ENCODE measurements at regions not wholly inside any gene's neighbourhood (a gene's known extent, or its start where the extent isn't known, plus 50 kb on each side); places are given as distances from the start of the nearest gene placed in this dataset.

- Histone ChIP-seq H3K14ac (ENCODE audit: low read length in 2 of 2) (no peak overlapping the region), H3K4ac (ENCODE audit: low read depth in 1 of 2, low read length in 2 of 2) (no peak overlapping the region), H2BK15ac (ENCODE audit: low read depth, poor library complexity, severe bottlenecking) (no peak overlapping the region), H4K91ac (ENCODE audit: low read length) (no peak overlapping the region), H3K27ac (ENCODE audit: low read length, poor library complexity, severe bottlenecking) (no peak overlapping the region), H3K4me2 (ENCODE audit: low read length, poor library complexity, severe bottlenecking) (no peak overlapping the region), H3K36me3 (ENCODE audit: control insufficient read depth in 1 of 2, insufficient read depth in 2 of 2, low read depth in 1 of 2, low read length in 2 of 2) (no peaks in the 10 kb centered on the region), H3K9ac (ENCODE audit: low read length) (no peak overlapping the region), H3K4me3 (ENCODE audit: insufficient read depth in 1 of 2, low read depth in 1 of 2, low read length in 2 of 2) (no peak overlapping the region), H2BK5ac (ENCODE audit: low read depth, low read length, poor library complexity, severe bottlenecking) (no peak overlapping the region), H3K23ac (ENCODE audit: low read length in 2 of 2) (no peak overlapping the region), H3K9me3 (ENCODE audit: control insufficient read depth, low read length) (peaks cover 21% of the 10 kb centered on the region), H2BK120ac (ENCODE audit: low read depth, low read length) (no peak overlapping the region), H3K79me1 (replicated peaks; ENCODE audit: low read length, poor library complexity, severe bottlenecking) (no peaks in the 10 kb centered on the region), H3K4me1 (ENCODE audit: control insufficient read depth, insufficient read depth, low read depth, low read length) (no peaks in the 10 kb centered on the region), H3K27me3 (ENCODE audit: control insufficient read depth in 1 of 2, insufficient read depth in 1 of 2, low read length in 2 of 2) (no peaks in the 10 kb centered on the region), H2AFZ (ENCODE audit: low read depth, low read length) (no peak overlapping the region), H4K8ac (ENCODE audit: low read length) (no peak overlapping the region), H2AK5ac (ENCODE audit: low read length, severe bottlenecking) (no peak overlapping the region), H3K18ac (ENCODE audit: low read depth in 1 of 2, low read length in 2 of 2) (no peak overlapping the region), H2BK12ac (ENCODE audit: low read length in 2 of 2) (no peak overlapping the region)
- DNase-seq = no peak
Measured at GRCh38 chr3:96072226-96072625, 742.2 kb upstream of the EPHA6 start.

- Histone ChIP-seq H3K27ac (ENCODE audit: low read length, poor library complexity, severe bottlenecking) (no peak overlapping the region), H2BK120ac (ENCODE audit: low read depth, low read length) (no peak overlapping the region), H4K8ac (ENCODE audit: low read length) (no peak overlapping the region), H3K9ac (ENCODE audit: low read length) (no peak overlapping the region), H2BK5ac (ENCODE audit: low read depth, low read length, poor library complexity, severe bottlenecking) (no peak overlapping the region), H3K4me1 (ENCODE audit: control insufficient read depth, insufficient read depth, low read depth, low read length) (no peaks in the 10 kb centered on the region), H2BK12ac (ENCODE audit: low read length in 2 of 2) (no peak overlapping the region), H2AK5ac (ENCODE audit: low read length, severe bottlenecking) (no peak overlapping the region), H3K4me2 (ENCODE audit: low read length, poor library complexity, severe bottlenecking) (no peak overlapping the region), H3K4me3 (ENCODE audit: insufficient read depth in 1 of 2, low read depth in 1 of 2, low read length in 2 of 2) (no peak overlapping the region), H2BK15ac (ENCODE audit: low read depth, poor library complexity, severe bottlenecking) (no peak overlapping the region), H4K91ac (ENCODE audit: low read length) (no peak overlapping the region), H3K79me1 (replicated peaks; ENCODE audit: low read length, poor library complexity, severe bottlenecking) (no peaks in the 10 kb centered on the region), H2AFZ (ENCODE audit: low read depth, low read length) (no peak overlapping the region), H3K9me3 (ENCODE audit: control insufficient read depth, low read length) (peaks cover 6% of the 10 kb centered on the region), H3K27me3 (ENCODE audit: control insufficient read depth in 1 of 2, insufficient read depth in 1 of 2, low read length in 2 of 2) (no peaks in the 10 kb centered on the region), H3K18ac (ENCODE audit: low read depth in 1 of 2, low read length in 2 of 2) (no peak overlapping the region), H3K4ac (ENCODE audit: low read depth in 1 of 2, low read length in 2 of 2) (no peak overlapping the region), H3K36me3 (ENCODE audit: control insufficient read depth in 1 of 2, insufficient read depth in 2 of 2, low read depth in 1 of 2, low read length in 2 of 2) (no peaks in the 10 kb centered on the region), H3K23ac (ENCODE audit: low read length in 2 of 2) (no peak overlapping the region), H3K14ac (ENCODE audit: low read length in 2 of 2) (no peak overlapping the region)
- no peak for DNase-seq
- WGBS = no CpG with 5 or more reads among the region's 1 CpG
Measured at GRCh38 chr3:96083610-96084009, 730.8 kb upstream of the EPHA6 start.

GRCh38 chr3:96086018-96086417 lies 728.4 kb upstream of the EPHA6 start:
- Histone ChIP-seq H2AFZ (ENCODE audit: low read depth, low read length) (no peak overlapping the region), H3K4ac (ENCODE audit: low read depth in 1 of 2, low read length in 2 of 2) (no peak overlapping the region), H4K91ac (ENCODE audit: low read length) (no peak overlapping the region), H3K9ac (ENCODE audit: low read length) (no peak overlapping the region), H3K36me3 (ENCODE audit: control insufficient read depth in 1 of 2, insufficient read depth in 2 of 2, low read depth in 1 of 2, low read length in 2 of 2) (no peaks in the 10 kb centered on the region), H2AK5ac (ENCODE audit: low read length, severe bottlenecking) (no peak overlapping the region), H3K4me3 (ENCODE audit: insufficient read depth in 1 of 2, low read depth in 1 of 2, low read length in 2 of 2) (no peak overlapping the region), H3K4me2 (ENCODE audit: low read length, poor library complexity, severe bottlenecking) (no peak overlapping the region), H3K14ac (ENCODE audit: low read length in 2 of 2) (no peak overlapping the region), H3K9me3 (ENCODE audit: control insufficient read depth, low read length) (peaks cover 6% of the 10 kb centered on the region), H2BK15ac (ENCODE audit: low read depth, poor library complexity, severe bottlenecking) (no peak overlapping the region), H3K18ac (ENCODE audit: low read depth in 1 of 2, low read length in 2 of 2) (no peak overlapping the region), H3K27me3 (ENCODE audit: control insufficient read depth in 1 of 2, insufficient read depth in 1 of 2, low read length in 2 of 2) (no peaks in the 10 kb centered on the region), H3K4me1 (ENCODE audit: control insufficient read depth, insufficient read depth, low read depth, low read length) (no peaks in the 10 kb centered on the region), H2BK12ac (ENCODE audit: low read length in 2 of 2) (no peak overlapping the region), H3K27ac (ENCODE audit: low read length, poor library complexity, severe bottlenecking) (no peak overlapping the region), H3K23ac (ENCODE audit: low read length in 2 of 2) (no peak overlapping the region), H3K79me1 (replicated peaks; ENCODE audit: low read length, poor library complexity, severe bottlenecking) (no peaks in the 10 kb centered on the region), H4K8ac (ENCODE audit: low read length) (no peak overlapping the region), H2BK5ac (ENCODE audit: low read depth, low read length, poor library complexity, severe bottlenecking) (no peak overlapping the region), H2BK120ac (ENCODE audit: low read depth, low read length) (no peak overlapping the region)
- no peak for DNase-seq
- 67% methylated on average over 1 of the region's 2 CpGs for WGBS

GRCh38 chr3:96101006-96101560 lies 713.3 kb upstream of the EPHA6 start:
- H2BK12ac ChIP-seq (ENCODE audit: low read length in 2 of 2) = no peak overlapping the region
- no peaks in the 10 kb centered on the region for H3K27me3 ChIP-seq (ENCODE audit: control insufficient read depth in 1 of 2, insufficient read depth in 1 of 2, low read length in 2 of 2)
- H3K36me3 ChIP-seq (ENCODE audit: control insufficient read depth in 1 of 2, insufficient read depth in 2 of 2, low read depth in 1 of 2, low read length in 2 of 2) = no peaks in the 10 kb centered on the region
- no peak overlapping the region for H3K4me2 ChIP-seq (ENCODE audit: low read length, poor library complexity, severe bottlenecking)
- no peak overlapping the region for H3K9ac ChIP-seq (ENCODE audit: low read length)
- no peak overlapping the region for H2BK15ac ChIP-seq (ENCODE audit: low read depth, poor library complexity, severe bottlenecking)
- no peak overlapping the region for H2BK120ac ChIP-seq (ENCODE audit: low read depth, low read length)
- no peaks in the 10 kb centered on the region for H3K79me1 ChIP-seq (replicated peaks; ENCODE audit: low read length, poor library complexity, severe bottlenecking)
- no peak overlapping the region for H3K18ac ChIP-seq (ENCODE audit: low read depth in 1 of 2, low read length in 2 of 2)
- H3K27ac ChIP-seq (ENCODE audit: low read length, poor library complexity, severe bottlenecking) = no peak overlapping the region
- H3K4me3 ChIP-seq (ENCODE audit: insufficient read depth in 1 of 2, low read depth in 1 of 2, low read length in 2 of 2) = no peak overlapping the region
- no peaks in the 10 kb centered on the region for H3K9me3 ChIP-seq (ENCODE audit: control insufficient read depth, low read length)
- no peak for DNase-seq
- no peak overlapping the region for H4K8ac ChIP-seq (ENCODE audit: low read length)
- 75% methylated on average over 1 of the region's 2 CpGs for WGBS
- no peak overlapping the region for H3K4ac ChIP-seq (ENCODE audit: low read depth in 1 of 2, low read length in 2 of 2)
- no peak overlapping the region for H3K23ac ChIP-seq (ENCODE audit: low read length in 2 of 2)
- no peak overlapping the region for H2AFZ ChIP-seq (ENCODE audit: low read depth, low read length)
- no peak overlapping the region for H2AK5ac ChIP-seq (ENCODE audit: low read length, severe bottlenecking)
- no peak overlapping the region for H3K14ac ChIP-seq (ENCODE audit: low read length in 2 of 2)
- no peaks in the 10 kb centered on the region for H3K4me1 ChIP-seq (ENCODE audit: control insufficient read depth, insufficient read depth, low read depth, low read length)
- no peak overlapping the region for H4K91ac ChIP-seq (ENCODE audit: low read length)
- H2BK5ac ChIP-seq (ENCODE audit: low read depth, low read length, poor library complexity, severe bottlenecking) = no peak overlapping the region
